Limb (tissue), 2 donors: ENCODE measurements at regions not wholly inside any gene's neighbourhood (a gene's known extent, or its start where the extent isn't known, plus 50 kb on each side); places are given as distances from the start of the nearest gene placed in this dataset.
"Not testable (repeated sequence)": the region's sequence is repeated elsewhere in the genome, so short reads cannot be mapped to it uniquely, and the experiment has no call there.

Experiments
- DNase-seq, 2 donors: peaks; one replicate each; pipeline ENCODE4 v3.0.0-alpha.2; 2016; ENCODE audit errors: extremely low spot score in 2 of 2

- no peak for DNase-seq
These were observed 50.9 kb upstream of the PDE1A start for GRCh38 chr2:182477774-182478173.

- no peak for DNase-seq
These were observed 54.8 kb upstream of the PDE1A start for GRCh38 chr2:182481676-182482075.

- DNase-seq: no peak
These were observed 55.7 kb upstream of the PDE1A start for GRCh38 chr2:182482511-182482910.

DNA sequence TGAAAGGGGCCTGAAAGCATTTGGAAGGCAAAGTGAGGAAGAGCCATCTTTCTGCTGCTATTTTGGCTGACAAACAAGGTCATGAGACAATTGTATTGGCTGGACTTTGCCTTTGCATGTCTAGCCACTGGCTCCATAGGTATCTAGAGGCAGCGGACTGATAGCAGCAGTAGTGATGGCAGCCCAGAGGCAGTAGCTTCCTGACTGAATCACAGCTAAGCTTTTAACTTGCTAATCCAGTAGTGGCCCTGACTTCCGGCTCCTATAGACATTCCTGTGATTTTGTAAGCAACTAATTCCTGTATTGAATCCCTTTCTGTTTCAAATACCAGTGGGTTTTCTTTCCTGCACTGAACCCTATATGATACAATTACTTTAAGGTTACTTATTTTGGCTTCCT lies 69.8 kb upstream of the PDE1A start:
- no peak for DNase-seq

DNA sequence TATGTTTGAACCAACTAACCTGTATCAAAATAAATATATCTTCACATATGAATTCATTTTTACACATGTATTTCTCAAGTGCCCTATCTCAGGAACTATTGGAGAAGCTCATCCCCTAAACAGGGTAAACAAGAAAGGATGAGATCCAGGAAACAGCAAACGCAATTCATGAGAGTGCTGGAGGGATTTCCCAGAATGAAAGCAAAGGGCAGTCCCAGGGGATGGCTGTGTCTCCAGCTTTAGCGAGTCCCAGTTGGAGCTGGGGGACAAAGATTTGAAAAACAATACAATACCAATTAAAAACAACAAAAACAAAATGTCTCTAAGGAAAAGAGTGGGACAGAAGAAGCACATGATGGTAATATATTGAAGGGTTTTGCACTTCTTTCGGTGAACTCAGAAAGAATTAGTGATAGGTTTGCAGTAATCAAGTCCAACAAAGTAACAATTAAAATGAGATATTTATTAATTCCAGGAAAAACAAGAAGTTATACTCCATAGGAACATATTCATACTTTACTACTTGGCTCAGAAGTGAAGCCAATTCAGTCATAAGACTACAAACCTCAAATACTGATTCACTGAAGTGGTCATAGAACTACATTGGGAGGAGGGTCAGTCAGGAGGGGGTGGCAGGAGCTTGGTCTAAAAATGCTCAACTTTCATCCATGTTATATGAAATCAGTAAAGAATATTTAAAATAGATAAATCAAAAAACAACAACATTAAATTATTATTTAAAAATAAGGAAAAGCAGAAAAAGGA lies 73.1 kb upstream of the PDE1A start:
- no peak for DNase-seq

GRCh38 chr2:182503886-182504285 lies 77.0 kb upstream of the PDE1A start:
- no peak for DNase-seq

GRCh38 chr2:182504903-182505302 lies 78.1 kb upstream of the PDE1A start:
- no peak for DNase-seq

DNA sequence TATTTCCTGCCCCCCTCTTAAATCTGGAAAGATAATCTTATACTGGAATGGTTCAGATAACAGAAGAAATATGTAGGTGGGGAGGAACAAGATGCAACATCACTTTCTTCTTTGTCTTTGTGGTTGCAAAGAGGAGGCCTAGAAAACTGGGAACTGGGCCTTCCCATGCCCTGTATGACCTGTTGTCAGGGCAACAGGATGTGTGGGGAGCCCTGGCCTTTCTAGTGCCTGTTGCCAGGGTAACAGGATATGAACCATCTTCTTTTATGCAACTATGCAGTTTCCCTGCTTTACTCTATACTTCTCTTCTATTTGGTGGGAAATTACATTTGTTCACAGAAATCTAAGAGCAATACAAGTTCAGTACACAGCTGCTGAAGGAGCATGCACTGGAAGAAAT lies 79.8 kb upstream of the PDE1A start:
- DNase-seq: no peak

DNA sequence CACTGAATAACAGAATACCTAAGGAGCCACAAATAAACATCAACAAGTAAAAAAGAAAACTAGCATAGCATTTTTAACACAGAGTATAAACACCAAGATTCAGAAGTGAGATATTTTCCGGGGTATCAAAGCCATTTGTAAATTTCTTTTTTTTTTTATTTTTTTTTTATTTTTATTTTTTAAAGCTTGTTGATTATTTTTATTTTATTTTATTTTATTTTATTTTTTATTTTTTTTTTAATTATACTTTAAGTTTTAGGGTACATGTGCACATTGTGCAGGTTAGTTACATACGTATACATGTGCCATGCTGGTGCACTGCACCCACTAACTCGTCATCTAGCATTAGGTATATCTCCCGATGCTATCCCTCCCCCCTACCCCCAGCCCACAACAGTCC lies 81.7 kb upstream of the PDE1A start:
- DNase-seq: not testable (repeated sequence)

GRCh38 chr2:182509216-182509615 lies 82.4 kb upstream of the PDE1A start:
- DNase-seq: no peak

- DNase-seq: no peak
These were observed 94.9 kb upstream of the PDE1A start for GRCh38 chr2:182521453-182522404.

DNA sequence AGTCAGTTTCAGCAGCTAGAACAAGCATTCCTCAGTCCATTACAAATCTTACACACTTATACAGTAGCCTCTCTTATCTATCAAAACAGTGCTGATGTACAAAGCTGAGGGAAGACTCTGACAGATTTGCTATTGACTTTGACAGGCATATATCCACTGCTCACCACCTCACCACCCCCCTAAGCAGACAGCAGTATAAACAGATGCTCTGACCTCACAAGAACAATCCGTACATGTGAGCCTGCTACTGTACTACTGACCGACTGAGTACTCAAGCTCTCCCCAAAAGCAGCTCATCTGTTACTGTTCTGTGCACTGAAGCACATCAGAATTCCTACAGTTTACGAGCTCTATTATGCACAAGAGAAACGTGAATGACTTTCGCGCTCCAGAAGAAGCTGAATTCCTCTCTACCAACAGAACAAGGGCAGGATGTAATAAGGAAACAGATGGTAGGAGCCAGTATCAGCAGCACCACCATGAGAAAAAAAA lies 95.6 kb upstream of the PDE1A start:
- peak in 1 of 2 donors; percentile 20 for DNase-seq

- peak in 1 of 2 donors; percentile 32 for DNase-seq
These were observed 96.2 kb upstream of the PDE1A start for GRCh38 chr2:182522972-182523473.

DNA sequence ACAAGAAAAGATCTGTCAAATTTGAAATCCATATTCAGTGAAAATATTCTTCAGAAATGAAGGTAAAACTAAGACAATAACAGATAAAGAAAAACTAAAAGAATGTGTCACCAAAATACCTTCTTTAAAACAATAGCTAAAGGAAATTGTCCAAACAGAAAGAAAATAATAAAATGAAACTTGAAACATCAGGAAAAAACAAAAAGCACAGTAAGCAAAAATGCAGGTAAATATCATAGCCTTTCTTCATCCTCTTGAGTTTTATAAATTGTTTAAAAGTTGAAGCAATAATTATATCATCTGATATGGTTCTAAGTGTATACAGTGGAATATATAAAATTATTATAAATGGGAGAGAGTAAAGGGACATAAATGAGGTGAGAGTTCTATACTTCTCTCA lies 103.8 kb upstream of the PDE1A start:
- DNase-seq: no peak

- no peak for DNase-seq
These were observed 113.4 kb upstream of the PDE1A start for GRCh38 chr2:182540252-182540651.

- no peak for DNase-seq
These were observed 114.4 kb upstream of the PDE1A start for GRCh38 chr2:182541268-182541667.

GRCh38 chr2:182542501-182543258 lies 115.8 kb upstream of the PDE1A start:
- DNase-seq: no peak

DNA sequence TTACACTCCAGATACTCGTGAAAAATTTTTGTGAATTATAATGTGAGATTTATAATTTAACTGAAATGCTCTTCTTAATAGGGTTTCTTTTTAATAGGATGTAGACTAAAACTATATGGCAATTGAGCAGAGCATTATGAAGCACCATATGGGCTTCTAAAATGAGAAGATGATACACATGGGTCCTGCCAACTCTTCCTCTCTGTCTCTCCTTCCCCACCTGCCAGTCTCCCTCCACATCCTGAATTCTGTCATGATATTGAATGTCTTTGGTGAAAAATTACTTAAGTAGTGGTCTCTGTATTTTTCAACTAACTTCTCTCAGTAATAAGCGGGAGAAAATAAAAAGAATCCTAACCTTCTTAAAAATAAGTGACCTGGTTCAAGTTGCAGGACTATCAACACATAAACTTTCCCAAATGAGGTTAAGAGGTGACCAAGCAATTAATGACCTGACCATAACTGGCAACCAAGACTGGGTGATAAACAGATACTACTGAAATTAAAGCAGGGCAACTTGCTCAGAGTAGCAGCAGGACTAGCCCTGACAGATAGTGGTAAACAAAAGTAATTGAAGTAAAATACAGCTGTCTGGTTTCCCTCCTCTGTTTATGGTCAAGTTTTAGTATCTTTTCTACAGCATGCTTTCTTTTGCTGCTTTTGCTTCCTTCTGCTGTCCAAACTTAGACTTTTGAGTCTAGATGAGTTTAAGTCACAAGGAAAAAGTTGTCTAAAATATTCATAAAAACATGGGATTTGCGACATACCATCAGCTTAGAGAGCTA lies 117.1 kb upstream of the PDE1A start:
- no peak for DNase-seq

DNA sequence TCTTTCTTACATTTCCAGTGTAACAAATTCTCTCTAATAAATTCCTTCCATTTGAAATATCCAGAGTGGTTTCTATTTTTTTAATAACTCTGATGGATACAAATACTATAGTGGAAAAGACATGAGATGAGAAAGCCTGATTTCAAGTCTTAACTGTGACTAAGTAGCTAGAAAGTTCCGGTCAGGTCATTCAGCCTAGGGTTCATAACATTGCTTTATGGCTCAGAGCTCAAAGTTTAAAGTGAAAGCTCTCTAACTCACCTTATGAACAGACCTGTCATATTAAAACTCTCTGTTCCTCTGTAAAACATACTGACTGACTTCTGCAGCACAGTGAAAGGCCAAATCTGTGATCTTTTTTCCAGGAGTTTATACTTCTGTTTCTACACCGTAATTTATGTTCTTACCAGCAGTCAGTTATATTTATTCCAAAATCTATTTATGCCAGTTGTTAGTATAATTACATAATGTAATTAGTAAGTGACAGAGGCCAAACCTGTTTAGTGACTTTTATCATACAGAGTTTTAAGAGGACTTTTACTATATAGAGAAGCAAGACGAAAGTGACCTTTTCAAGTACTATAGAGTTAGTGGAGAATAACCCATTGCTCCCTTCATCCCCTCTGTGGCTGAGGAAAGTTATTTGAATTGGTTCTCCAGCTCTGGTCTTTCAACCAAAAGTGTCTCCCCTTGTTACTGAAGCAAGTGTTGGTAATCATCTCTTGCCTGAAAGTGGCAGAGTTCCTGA lies 118.8 kb upstream of the PDE1A start:
- no peak for DNase-seq
